Neural crest cell (in vitro differentiated cells): ENCODE measurements at regions not wholly inside any gene's neighbourhood (a gene's known extent, or its start where the extent isn't known, plus 50 kb on each side); places are given as distances from the start of the nearest gene placed in this dataset.

Source experiments
- DNase-seq: peaks from one replicate; pipeline ENCODE4 v3.0.0; 2021; ENCODE audit warnings: low read depth, mixed read lengths, low spot score
- H3K27ac Mint-ChIP-seq: one replicate; pipeline ENCODE4 v1.8.0; 2021; ENCODE audit warnings: mild to moderate bottlenecking, mixed read lengths; ENCODE audit not compliant: unreplicated experiment
- H3K27me3 Mint-ChIP-seq: 2 replicates; pipeline ENCODE4 v1.8.0; 2021; ENCODE audit warnings: low read depth, mild to moderate bottlenecking, mixed read lengths
- H3K36me3 Mint-ChIP-seq: 2 replicates; pipeline ENCODE4 v1.8.0; 2021; ENCODE audit warnings: low read depth, mild to moderate bottlenecking, mixed read lengths
- H3K4me1 Mint-ChIP-seq: 2 replicates; pipeline ENCODE4 v1.8.0; 2021; ENCODE audit warnings: mixed read lengths
- H3K4me3 Mint-ChIP-seq: one replicate; pipeline ENCODE4 v1.8.0; 2021; ENCODE audit warnings: mild to moderate bottlenecking, mixed read lengths
- H3K9me3 Mint-ChIP-seq: 2 replicates; pipeline ENCODE4 v1.8.0; 2021; ENCODE audit warnings: mixed read lengths
- TF ChIP-seq, protein P1 (sequence below): fragments of 200-600 bp; sonication (generic); conservative IDR thresholded peaks from 2 replicates; pipeline ENCODE4 v1.5.0; 2021; ENCODE audit warnings: antibody characterized with exemption, mild to moderate bottlenecking

DNA sequence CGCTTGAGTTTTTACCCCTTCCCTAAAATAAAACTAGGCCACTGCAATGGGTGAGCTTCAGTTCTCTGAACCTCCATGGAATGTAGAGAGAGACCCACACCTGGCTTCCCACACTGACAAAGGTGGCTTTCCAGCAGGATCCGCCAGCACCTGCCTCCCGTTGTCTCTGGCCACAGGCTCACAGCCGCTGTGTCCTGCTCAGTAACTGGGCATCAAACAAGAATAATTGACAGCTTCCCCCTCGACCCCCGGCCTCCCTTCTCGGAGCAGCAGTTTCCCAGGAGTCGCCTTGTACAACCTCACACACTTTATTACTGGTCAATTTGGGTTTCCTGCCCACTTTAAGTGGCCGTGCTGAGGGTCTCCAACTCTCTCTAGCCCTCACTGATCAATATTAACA, 586.1 kb upstream of the PSMD7 start:
- H3K9me3 Mint-ChIP-seq = no peaks in the 10 kb centered on the region
- H3K4me3 Mint-ChIP-seq = peak overlapping the region; percentile 3
- H3K36me3 Mint-ChIP-seq = no peaks in the 10 kb centered on the region
- peaks cover 41% of the 10 kb centered on the region for H3K4me1 Mint-ChIP-seq
- no peak for DNase-seq
- peak overlapping the region; percentile 48 for H3K27ac Mint-ChIP-seq
- TF ChIP-seq, protein P1, sequence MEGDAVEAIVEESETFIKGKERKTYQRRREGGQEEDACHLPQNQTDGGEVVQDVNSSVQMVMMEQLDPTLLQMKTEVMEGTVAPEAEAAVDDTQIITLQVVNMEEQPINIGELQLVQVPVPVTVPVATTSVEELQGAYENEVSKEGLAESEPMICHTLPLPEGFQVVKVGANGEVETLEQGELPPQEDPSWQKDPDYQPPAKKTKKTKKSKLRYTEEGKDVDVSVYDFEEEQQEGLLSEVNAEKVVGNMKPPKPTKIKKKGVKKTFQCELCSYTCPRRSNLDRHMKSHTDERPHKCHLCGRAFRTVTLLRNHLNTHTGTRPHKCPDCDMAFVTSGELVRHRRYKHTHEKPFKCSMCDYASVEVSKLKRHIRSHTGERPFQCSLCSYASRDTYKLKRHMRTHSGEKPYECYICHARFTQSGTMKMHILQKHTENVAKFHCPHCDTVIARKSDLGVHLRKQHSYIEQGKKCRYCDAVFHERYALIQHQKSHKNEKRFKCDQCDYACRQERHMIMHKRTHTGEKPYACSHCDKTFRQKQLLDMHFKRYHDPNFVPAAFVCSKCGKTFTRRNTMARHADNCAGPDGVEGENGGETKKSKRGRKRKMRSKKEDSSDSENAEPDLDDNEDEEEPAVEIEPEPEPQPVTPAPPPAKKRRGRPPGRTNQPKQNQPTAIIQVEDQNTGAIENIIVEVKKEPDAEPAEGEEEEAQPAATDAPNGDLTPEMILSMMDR = no peak
- H3K27me3 Mint-ChIP-seq = no peaks in the 10 kb centered on the region

- no peaks in the 10 kb centered on the region for H3K36me3 Mint-ChIP-seq
- H3K4me3 Mint-ChIP-seq = no peak overlapping the region
- no peak overlapping the region for H3K27ac Mint-ChIP-seq
- TF ChIP-seq, protein P1 = no peak
- peaks cover 22% of the 10 kb centered on the region for H3K4me1 Mint-ChIP-seq
- no peaks in the 10 kb centered on the region for H3K27me3 Mint-ChIP-seq
- DNase-seq = no peak
- no peaks in the 10 kb centered on the region for H3K9me3 Mint-ChIP-seq
Observed at GRCh38 chr16:73707863-73708262, 588.8 kb upstream of the PSMD7 start.

- no peak overlapping the region for H3K4me3 Mint-ChIP-seq
- H3K36me3 Mint-ChIP-seq = no peaks in the 10 kb centered on the region
Observed at GRCh38 chr16:73703891-73704290, 592.7 kb upstream of the PSMD7 start.

DNA sequence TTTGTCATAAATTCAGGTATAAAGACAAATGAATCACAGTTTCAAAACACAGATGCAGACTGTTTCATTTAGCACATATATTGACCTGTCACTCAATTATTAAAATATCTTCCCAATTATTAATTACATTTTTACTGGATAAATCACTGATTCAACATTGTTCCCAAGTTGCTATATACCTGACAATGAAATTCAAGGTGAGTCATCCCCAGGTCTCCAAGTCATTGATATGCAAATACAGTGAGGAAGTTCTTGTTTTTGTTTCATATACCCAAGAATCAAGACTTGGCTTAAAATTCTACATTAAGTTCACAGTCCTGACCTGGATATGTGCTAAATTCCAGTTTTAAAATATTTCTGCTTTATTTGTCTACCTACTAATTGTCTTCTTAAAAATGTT, 599.3 kb upstream of the PSMD7 start:
- Mint-ChIP-seq H3K4me3 (no peak overlapping the region), H3K9me3 (peaks cover 2% of the 10 kb centered on the region), H3K27me3 (no peaks in the 10 kb centered on the region), H3K4me1 (no peaks in the 10 kb centered on the region), H3K27ac (no peak overlapping the region), H3K36me3 (no peaks in the 10 kb centered on the region)
- no peak for DNase-seq
- TF ChIP-seq, protein P1 = no peak

More at GRCh38 chr16:73703891-73704290, 592.7 kb upstream of the PSMD7 start:
- Mint-ChIP-seq H3K27ac (no peak overlapping the region), H3K9me3 (no peaks in the 10 kb centered on the region), H3K27me3 (no peaks in the 10 kb centered on the region), H3K4me1 (no peaks in the 10 kb centered on the region)
- TF ChIP-seq, protein P1 = no peak
- no peak for DNase-seq

GRCh38 chr16:73692861-73693260, 603.8 kb upstream of the PSMD7 start:
- Mint-ChIP-seq H3K4me3 (no peak overlapping the region), H3K9me3 (peaks cover 2% of the 10 kb centered on the region), H3K36me3 (no peaks in the 10 kb centered on the region), H3K4me1 (no peaks in the 10 kb centered on the region), H3K27me3 (no peaks in the 10 kb centered on the region), H3K27ac (no peak overlapping the region)
- DNase-seq = no peak
- TF ChIP-seq, protein P1 = no peak

DNA sequence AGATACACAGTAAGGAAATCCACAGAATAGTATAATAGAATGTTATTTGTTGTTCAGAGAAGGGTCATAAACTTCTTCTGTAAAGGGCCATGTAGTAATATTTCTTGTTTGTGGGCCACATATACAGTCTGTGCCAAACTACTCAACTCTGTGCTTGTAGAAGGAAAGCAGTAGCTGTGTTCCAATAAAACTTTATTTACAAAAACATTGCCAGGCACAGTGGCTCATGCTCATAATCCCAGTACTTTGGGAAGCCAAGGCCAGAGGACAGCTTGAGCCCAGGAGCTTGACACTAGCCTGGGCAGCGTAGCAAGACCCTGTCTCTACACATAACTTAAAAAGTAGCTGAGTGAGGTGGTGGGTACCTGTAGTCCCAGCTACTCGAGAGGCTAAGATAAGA, 612.8 kb upstream of the PSMD7 start:
- H3K4me3 Mint-ChIP-seq = no peak overlapping the region

More for the DNA sequence above, 612.8 kb upstream of the PSMD7 start:
- no peak for DNase-seq
- Mint-ChIP-seq H3K27me3 (no peaks in the 10 kb centered on the region), H3K9me3 (peaks cover 6% of the 10 kb centered on the region), H3K27ac (no peak overlapping the region), H3K4me1 (no peaks in the 10 kb centered on the region), H3K36me3 (no peaks in the 10 kb centered on the region)
- TF ChIP-seq, protein P1 = no peak
